ENCODE measurements at regions not wholly inside any gene's neighbourhood (a gene's known extent, or its start where the extent isn't known, plus 50 kb on each side); places are given as distances from the start of the nearest gene placed in this dataset.

GRCh38 chr6:91057689-91058088, 470.8 kb upstream of the MAP3K7 start:
- TF ChIP-seq EZH2 (IDR thresholded peaks at IDR 0.05; ENCODE audit: low read length, missing control alignments) (no peak), CTCF (conservative IDR thresholded peaks at IDR 0.05 in 1 of 2, IDR thresholded peaks at IDR 0.05 in 1 of 2; ENCODE audit: low read depth in 1 of 2, low read length in 2 of 2) (no peak)

Measured in fibroblast of lung (primary cell).